HL-60 (cell line): ENCODE measurements at regions not wholly inside any gene's neighbourhood (a gene's known extent, or its start where the extent isn't known, plus 50 kb on each side); places are given as distances from the start of the nearest gene placed in this dataset.

Experiments
- DNase-seq, 2 experiments: peaks; one replicate each; pipeline ENCODE4 v3.0.0-alpha.2; 2010 to 2020; ENCODE audit warnings: low read depth in 1 of 2, low spot score in 1 of 2
- H3K27ac ChIP-seq: fragments of 250-450 bp; sonication (Bioruptor Pico); replicated peaks from 2 replicates; pipeline ENCODE4 v1.5.1; 2020; ENCODE audit warnings: mild to moderate bottlenecking, moderate library complexity
- H3K27me3 ChIP-seq: fragments of 250-450 bp; sonication (Bioruptor Pico); 2 replicates; pipeline ENCODE4 v1.5.1; 2021; ENCODE audit warnings: mild to moderate bottlenecking, moderate library complexity; ENCODE audit not compliant: insufficient read depth, poor library complexity, severe bottlenecking
- H3K4me3 ChIP-seq: replicated peaks from 2 replicates; pipeline ENCODE4 v1.5.1; 2011; ENCODE audit warnings: mild to moderate bottlenecking, control low read depth, low read length; ENCODE audit not compliant: insufficient read depth
- CTCF ChIP-seq: IDR thresholded peaks from one replicate; pipeline ENCODE4 v1.5.1; 2011; ENCODE audit warnings: low read length, control low read depth, inconsistent platforms; ENCODE audit not compliant: insufficient read depth
- GABPA ChIP-seq: IDR thresholded peaks from 2 replicates; pipeline ENCODE4 v1.6.1; 2012; ENCODE audit warnings: low read depth
- POLR2AphosphoS5 ChIP-seq: IDR thresholded peaks from 2 replicates; pipeline ENCODE4 v1.6.1; 2012; ENCODE audit warnings: low read depth
- SPI1 ChIP-seq: IDR thresholded peaks from 2 replicates; pipeline ENCODE4 v1.6.1; 2012; ENCODE audit warnings: low read depth, mild to moderate bottlenecking, borderline replicate concordance
- TF ChIP-seq, protein P1 (sequence below): IDR thresholded peaks from 2 replicates; pipeline ENCODE4 v1.6.1; 2012; ENCODE audit warnings: low read depth; ENCODE audit not compliant: insufficient replicate concordance

GRCh38 chr11:112693781-112694180 lies 267.4 kb upstream of the NCAM1 start:
- DNase-seq: no peak
- Histone ChIP-seq H3K27ac (no peak overlapping the region), H3K4me3 (no peak overlapping the region), H3K27me3 (no peaks in the 10 kb centered on the region)
- no peak for TF ChIP-seq SPI1
- TF ChIP-seq, protein P1, sequence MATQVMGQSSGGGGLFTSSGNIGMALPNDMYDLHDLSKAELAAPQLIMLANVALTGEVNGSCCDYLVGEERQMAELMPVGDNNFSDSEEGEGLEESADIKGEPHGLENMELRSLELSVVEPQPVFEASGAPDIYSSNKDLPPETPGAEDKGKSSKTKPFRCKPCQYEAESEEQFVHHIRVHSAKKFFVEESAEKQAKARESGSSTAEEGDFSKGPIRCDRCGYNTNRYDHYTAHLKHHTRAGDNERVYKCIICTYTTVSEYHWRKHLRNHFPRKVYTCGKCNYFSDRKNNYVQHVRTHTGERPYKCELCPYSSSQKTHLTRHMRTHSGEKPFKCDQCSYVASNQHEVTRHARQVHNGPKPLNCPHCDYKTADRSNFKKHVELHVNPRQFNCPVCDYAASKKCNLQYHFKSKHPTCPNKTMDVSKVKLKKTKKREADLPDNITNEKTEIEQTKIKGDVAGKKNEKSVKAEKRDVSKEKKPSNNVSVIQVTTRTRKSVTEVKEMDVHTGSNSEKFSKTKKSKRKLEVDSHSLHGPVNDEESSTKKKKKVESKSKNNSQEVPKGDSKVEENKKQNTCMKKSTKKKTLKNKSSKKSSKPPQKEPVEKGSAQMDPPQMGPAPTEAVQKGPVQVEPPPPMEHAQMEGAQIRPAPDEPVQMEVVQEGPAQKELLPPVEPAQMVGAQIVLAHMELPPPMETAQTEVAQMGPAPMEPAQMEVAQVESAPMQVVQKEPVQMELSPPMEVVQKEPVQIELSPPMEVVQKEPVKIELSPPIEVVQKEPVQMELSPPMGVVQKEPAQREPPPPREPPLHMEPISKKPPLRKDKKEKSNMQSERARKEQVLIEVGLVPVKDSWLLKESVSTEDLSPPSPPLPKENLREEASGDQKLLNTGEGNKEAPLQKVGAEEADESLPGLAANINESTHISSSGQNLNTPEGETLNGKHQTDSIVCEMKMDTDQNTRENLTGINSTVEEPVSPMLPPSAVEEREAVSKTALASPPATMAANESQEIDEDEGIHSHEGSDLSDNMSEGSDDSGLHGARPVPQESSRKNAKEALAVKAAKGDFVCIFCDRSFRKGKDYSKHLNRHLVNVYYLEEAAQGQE: no peak
- TF ChIP-seq POLR2AphosphoS5: no peak
- no peak for TF ChIP-seq CTCF
- no peak for TF ChIP-seq GABPA

- H3K4me3 ChIP-seq: no peak overlapping the region
- DNase-seq: no peak
- no peak overlapping the region for H3K27ac ChIP-seq
- TF ChIP-seq GABPA: no peak
- no peak for TF ChIP-seq CTCF
- no peak for TF ChIP-seq SPI1
- TF ChIP-seq POLR2AphosphoS5: no peak
- TF ChIP-seq, protein P1: no peak
- no peaks in the 10 kb centered on the region for H3K27me3 ChIP-seq
Measured at GRCh38 chr11:112694245-112694644, 267.0 kb upstream of the NCAM1 start.

GRCh38 chr11:112694813-112695212 lies 266.4 kb upstream of the NCAM1 start:
- no peak overlapping the region for H3K4me3 ChIP-seq
- no peak overlapping the region for H3K27ac ChIP-seq
- no peaks in the 10 kb centered on the region for H3K27me3 ChIP-seq
- TF ChIP-seq GABPA (no peak), SPI1 (no peak), POLR2AphosphoS5 (no peak), CTCF (no peak)
- TF ChIP-seq, protein P1: no peak
- no peak for DNase-seq
